HepG2 (cell line): ENCODE measurements at regions not wholly inside any gene's neighbourhood (a gene's known extent, or its start where the extent isn't known, plus 50 kb on each side); places are given as distances from the start of the nearest gene placed in this dataset.

ENCODE experiments used
- ATAC-seq: fragments of 200-7000 bp; cut with Tn5 transposase; 3 replicates; pipeline ENCODE4 v1.9.1; 2020; ENCODE audit warnings: mild to moderate bottlenecking, moderate library complexity
- BruUV-seq: library from RNA; stranded (reverse); fragments of 400-500 nt; replicated peaks from 2 replicates; lab custom pipeline; 2021; lab: Mats Ljungman, UMichigan
- CTCF ChIA-PET: fragments of 300-600 bp; formaldehyde crosslinking; extraction: SDS; loops from one replicate; lab custom pipeline; 2021; ENCODE audit warnings: low total read pairs, inconsistent platforms, low intra/inter-chr PET ratio; lab: Yijun Ruan, JAX
- POLR2A ChIA-PET: fragments of 350-600 bp; sonication (Branson Sonifier 250); formaldehyde crosslinking; loops from one replicate; lab custom pipeline; 2020; ENCODE audit warnings: antibody characterized with exemption, inconsistent platforms; lab: Yijun Ruan, JAX
- DNase-seq: peaks from one replicate; pipeline ENCODE4 v3.0.0-alpha.2; 2015; ENCODE audit warnings: low spot score
- FAIRE-seq: peaks from 3 replicates; lab custom pipeline; 2011; peaks lifted over from hg19 to GRCh38; lab: Jason Lieb, UNC
- H2AFZ ChIP-seq: one replicate; pipeline ENCODE4 v1.6.1; 2011; ENCODE audit warnings: low read length, inconsistent platforms
- H3K27ac ChIP-seq: fragments of 300-600 bp; 3 replicates; pipeline ENCODE4 v1.8.0; 2011; ENCODE audit warnings: mixed run types, mild to moderate bottlenecking, mixed read lengths, low read length, inconsistent platforms; ENCODE audit not compliant: insufficient read depth; ENCODE audit errors: extremely low read length
- H3K27me3 ChIP-seq, 2 experiments: fragments of 200-600 bp in 1 of 2; 2 replicates in 1 of 2; 3 replicates in 1 of 2; pipeline versions ENCODE4 v1.6.0 to v1.8.0; 2011; ENCODE audit warnings: low read length in 2 of 2, mild to moderate bottlenecking in 2 of 2, moderate library complexity in 2 of 2, inconsistent platforms in 1 of 2; ENCODE audit not compliant: insufficient read depth in 2 of 2, control insufficient read depth in 1 of 2
- H3K36me3 ChIP-seq, 2 experiments: fragments of 200-600 bp in 1 of 2; replicated peaks in 1 of 2; 2 replicates in 1 of 2; 3 replicates in 1 of 2; pipeline versions ENCODE4 v1.5.1 to v1.8.0; 2011; ENCODE audit warnings: low read length in 2 of 2, inconsistent platforms in 1 of 2; ENCODE audit not compliant: insufficient read depth in 2 of 2, control insufficient read depth in 1 of 2
- H3K4me1 ChIP-seq: 2 replicates; pipeline ENCODE4 v1.5.1; 2012; ENCODE audit warnings: low read length, inconsistent platforms; ENCODE audit not compliant: insufficient read depth
- H3K4me2 ChIP-seq: 2 replicates; pipeline ENCODE4 v1.6.0; 2011; ENCODE audit warnings: low read depth, low read length, inconsistent platforms
- H3K4me3 ChIP-seq, 3 experiments: fragments of 200-600 bp in 1 of 3; sonication (generic), shearing (Covaris generic) in 1 of 3; replicated peaks in 1 of 3; 2 replicates each; pipeline ENCODE4 v1.5.1; 2011 to 2016; ENCODE audit warnings: low read length in 3 of 3, inconsistent platforms in 2 of 3, low read depth in 2 of 3, mild to moderate bottlenecking in 2 of 3, control low read depth in 1 of 3, mixed read lengths in 1 of 3; ENCODE audit not compliant: insufficient read depth in 1 of 3
- H3K79me2 ChIP-seq: one replicate; pipeline ENCODE4 v1.6.1; 2011; ENCODE audit warnings: low read length, inconsistent platforms; ENCODE audit not compliant: insufficient read depth
- H3K9ac ChIP-seq: 2 replicates; pipeline ENCODE4 v1.6.0; 2011; ENCODE audit warnings: mild to moderate bottlenecking, low read depth, low read length, inconsistent platforms; ENCODE audit not compliant: insufficient read depth
- H3K9me3 ChIP-seq: 2 replicates; pipeline ENCODE4 v1.5.1; 2012; ENCODE audit warnings: mild to moderate bottlenecking, low read length
- H4K20me1 ChIP-seq: 2 replicates; pipeline ENCODE4 v1.6.0; 2011; ENCODE audit warnings: inconsistent platforms, mild to moderate bottlenecking, low read length, moderate library complexity; ENCODE audit not compliant: insufficient read depth
- ATF7 ChIP-seq, 2 experiments: fragments of 450-650 bp in 1 of 2; sonication (generic) in 1 of 2; formaldehyde crosslinking in 1 of 2; IDR thresholded peaks; 2 replicates each; pipeline versions ENCODE4 v1.4.0 to v1.6.1; 2016 to 2020; ENCODE audit warnings: antibody characterized with exemption in 1 of 2, mild to moderate bottlenecking in 1 of 2, missing genetic modification reagents in 1 of 2
- CHD2 ChIP-seq: IDR thresholded peaks from 2 replicates; pipeline ENCODE4 v1.6.1; 2011; ENCODE audit warnings: low read depth, low read length, improper control_type of control experiment
- CHD4 ChIP-seq: fragments of 200-600 bp; sonication (generic); IDR thresholded peaks from 2 replicates; pipeline ENCODE4 v1.7.0; 2017; ENCODE audit warnings: mild to moderate bottlenecking, low read length, borderline replicate concordance
- ESRRA ChIP-seq: sonication (generic); formaldehyde crosslinking; IDR thresholded peaks from 2 replicates; pipeline ENCODE4 v1.5.1; 2020; ENCODE audit warnings: mild to moderate bottlenecking, low read depth, missing genetic modification reagents
- GLMP ChIP-seq: sonication (generic); formaldehyde crosslinking; IDR thresholded peaks from 2 replicates; pipeline ENCODE4 v1.9.0; 2021; ENCODE audit warnings: missing genetic modification reagents, mild to moderate bottlenecking, borderline replicate concordance
- NR2F1 ChIP-seq, 2 experiments: fragments of 450-650 bp in 1 of 2; formaldehyde crosslinking in 1 of 2; IDR thresholded peaks; 2 replicates each; pipeline versions ENCODE4 v1.5.0 to v1.6.1; 2016 to 2020; ENCODE audit warnings: mild to moderate bottlenecking in 1 of 2, missing compliant biosample characterization in 1 of 2, missing genetic modification reagents in 1 of 2, moderate library complexity in 1 of 2
- ZHX2 ChIP-seq, 2 experiments: sonication (generic) in 1 of 2; formaldehyde crosslinking in 1 of 2; IDR thresholded peaks; 2 replicates each; pipeline versions ENCODE4 v1.6.1 to v1.9.0; 2014 to 2022; ENCODE audit warnings: antibody characterized with exemption in 1 of 2, borderline replicate concordance in 1 of 2, inconsistent platforms in 1 of 2, low read depth in 1 of 2, missing genetic modification reagents in 1 of 2
- ZMYM4 ChIP-seq: sonication (generic); formaldehyde crosslinking; IDR thresholded peaks from 2 replicates; pipeline ENCODE4 v1.8.1; 2023; ENCODE audit warnings: mild to moderate bottlenecking, missing genetic modification reagents
- ZNF317 ChIP-seq: sonication (generic); formaldehyde crosslinking; IDR thresholded peaks from 2 replicates; pipeline ENCODE4 v1.5.0; 2020; ENCODE audit warnings: mild to moderate bottlenecking, missing genetic modification reagents
- ZNF574 ChIP-seq: sonication (generic); formaldehyde crosslinking; IDR thresholded peaks from 2 replicates; pipeline ENCODE4 v1.4.0; 2020; ENCODE audit warnings: missing genetic modification reagents
- WGBS: methylation state at CpG from one replicate; pipeline ENCODE4 v1.1.6; 2017; ENCODE audit warnings: low lambda C conversion rate; 5-methylcytosine and 5-hydroxymethylcytosine counted together
- in situ Hi-C: cut with HindIII; loops from 2 replicates; pipeline ENCODE4 v1.10.0; 2017; ENCODE audit warnings: low pct_unique_long_range_greater_than_20kb; ENCODE audit not compliant: extremely low pct_ligation_motif_present
- intact Hi-C: fragments of 100-400 bp; cut with micrococcal nuclease; formaldehyde crosslinking; loops from one replicate; pipeline ENCODE4 v1.10.0; 2022; ENCODE audit not compliant: unreplicated experiment

- CTCF ChIA-PET = no interaction called here
- Histone ChIP-seq H3K27me3 (no peaks in the 10 kb centered on the region; a peak in 1 of 5 replicates), H3K79me2 (no peaks in the 10 kb centered on the region), H3K4me1 (no peaks in the 10 kb centered on the region), H3K36me3 (no peaks in the 10 kb centered on the region), H3K9ac (no peak overlapping the region), H3K4me2 (no peak overlapping the region), H3K27ac (no peak overlapping the region), H4K20me1 (no peaks in the 10 kb centered on the region), H2AFZ (no peak overlapping the region), H3K9me3 (peaks cover 12% of the 10 kb centered on the region), H3K4me3 (no peak overlapping the region)
- FAIRE-seq = no peak
- WGBS = 94% methylated on average over 1 of the region's 1 CpG
- POLR2A ChIA-PET = no interaction called here
- in situ Hi-C loops (no loop called here), intact Hi-C loops (no loop called here)
- no peak for DNase-seq
- no TSS peak for BruUV-seq
- ATAC-seq = no peak
- TF ChIP-seq ZHX2 (IDR thresholded peaks at IDR 0.05; ENCODE audit: low read depth) (no peak), ZHX2 (CRISPR knock-in tag; IDR thresholded peaks at IDR 0.05; ENCODE audit: borderline replicate concordance) (no peak), CHD2 (no peak), ZMYM4 (CRISPR knock-in tag) (no peak), ZNF317 (CRISPR knock-in tag) (no peak), GLMP (no peak), ZNF574 (no peak), ESRRA (no peak), ATF7 (IDR thresholded peaks at IDR 0.05) (no peak), ATF7 (CRISPR knock-in tag; IDR thresholded peaks at IDR 0.05) (no peak), CHD4 (no peak), NR2F1 (CRISPR knock-in tag; IDR thresholded peaks at IDR 0.05) (no peak)
Observed at GRCh38 chr5:174601946-174602345, 122.4 kb upstream of the MSX2 start.
